Liver (tissue), 8 donors: ENCODE measurements at regions not wholly inside any gene's neighbourhood (a gene's known extent, or its start where the extent isn't known, plus 50 kb on each side); places are given as distances from the start of the nearest gene placed in this dataset.
"Not testable (repeated sequence)": the region's sequence is repeated elsewhere in the genome, so short reads cannot be mapped to it uniquely, and the experiment has no call there.

ENCODE experiments used
- DNase-seq: peaks from one replicate; pipeline ENCODE4 v3.0.0-alpha.2; 2017; ENCODE audit warnings: low spot score
- H3K27ac ChIP-seq, 2 donors: one replicate each; pipeline ENCODE4 v1.7.0; 2013; ENCODE audit warnings: inconsistent platforms in 2 of 2, low read length in 2 of 2, control low read depth in 1 of 2, low read depth in 1 of 2, mild to moderate bottlenecking in 1 of 2
- H3K27me3 ChIP-seq, 4 donors: one replicate each; pipeline versions ENCODE4 v1.6.1 to v1.7.0; 2013; ENCODE audit warnings: low read length in 3 of 4, inconsistent platforms in 1 of 4, mild to moderate bottlenecking in 1 of 4, moderate library complexity in 1 of 4; ENCODE audit not compliant: control insufficient read depth in 4 of 4, insufficient read depth in 4 of 4
- H3K36me3 ChIP-seq, 4 donors: one replicate each; pipeline versions ENCODE4 v1.6.1 to v1.7.0; 2013; ENCODE audit warnings: low read length in 3 of 4, mild to moderate bottlenecking in 3 of 4, low read depth in 1 of 4, moderate library complexity in 1 of 4; ENCODE audit not compliant: control insufficient read depth in 4 of 4, insufficient read depth in 3 of 4
- H3K4me1 ChIP-seq, 4 donors: one replicate each; pipeline versions ENCODE4 v1.6.1 to v1.7.0; 2013; ENCODE audit warnings: low read length in 3 of 4, mild to moderate bottlenecking in 3 of 4, moderate library complexity in 1 of 4; ENCODE audit not compliant: control insufficient read depth in 4 of 4, insufficient read depth in 4 of 4
- H3K4me3 ChIP-seq, 3 donors: one replicate each; pipeline versions ENCODE4 v1.6.1 to v1.7.0; 2013; ENCODE audit warnings: low read length in 3 of 3, control low read depth in 1 of 3, low read depth in 1 of 3, mild to moderate bottlenecking in 1 of 3
- H3K9ac ChIP-seq, 2 donors: one replicate each; pipeline ENCODE4 v1.7.0; 2013; ENCODE audit warnings: low read length in 2 of 2, mild to moderate bottlenecking in 2 of 2, moderate library complexity in 2 of 2, control low read depth in 1 of 2, low read depth in 1 of 2
- H3K9me3 ChIP-seq, 4 donors: one replicate each; pipeline versions ENCODE4 v1.6.1 to v1.7.0; 2013; ENCODE audit warnings: low read length in 3 of 4; ENCODE audit not compliant: control insufficient read depth in 4 of 4
- EGR1 ChIP-seq, 2 donors: IDR thresholded peaks; 2 replicates each; pipeline ENCODE4 v1.6.1; 2016 to 2018; ENCODE audit warnings: antibody characterized with exemption in 2 of 2, low read depth in 2 of 2
- FOXA1 ChIP-seq: IDR thresholded peaks from 2 replicates; pipeline ENCODE4 v1.6.1; 2016; ENCODE audit warnings: antibody characterized with exemption
- FOXA2 ChIP-seq: IDR thresholded peaks from 2 replicates; pipeline ENCODE4 v1.6.1; 2016; ENCODE audit warnings: antibody characterized with exemption
- GABPA ChIP-seq, 2 donors: IDR thresholded peaks in 1 of 2; conservative IDR thresholded peaks in 1 of 2; 2 replicates each; pipeline ENCODE4 v1.6.1; 2016; ENCODE audit warnings: antibody characterized with exemption in 2 of 2, mild to moderate bottlenecking in 1 of 2, moderate library complexity in 1 of 2
- HNF4A ChIP-seq, 2 donors: conservative IDR thresholded peaks; 2 replicates each; pipeline ENCODE4 v1.6.1; 2016; ENCODE audit warnings: antibody characterized with exemption in 2 of 2, mild to moderate bottlenecking in 2 of 2
- HNF4G ChIP-seq: IDR thresholded peaks from 2 replicates; pipeline ENCODE4 v1.6.1; 2016; ENCODE audit warnings: antibody characterized with exemption
- JUND ChIP-seq, 2 donors: IDR thresholded peaks; 2 replicates each; pipeline ENCODE4 v1.6.1; 2016; ENCODE audit warnings: antibody characterized with exemption in 2 of 2
- NR2F2 ChIP-seq: IDR thresholded peaks from 2 replicates; pipeline ENCODE4 v1.6.1; 2016; ENCODE audit warnings: antibody characterized with exemption
- RAD21 ChIP-seq, 2 donors: IDR thresholded peaks; 2 replicates each; pipeline ENCODE4 v1.6.1; 2016; ENCODE audit warnings: antibody characterized with exemption in 2 of 2, mild to moderate bottlenecking in 2 of 2
- RXRA ChIP-seq, 2 donors: IDR thresholded peaks; 2 replicates each; pipeline ENCODE4 v1.6.1; 2017 to 2018; ENCODE audit warnings: antibody characterized with exemption in 2 of 2, mild to moderate bottlenecking in 1 of 2
- SP1 ChIP-seq: IDR thresholded peaks from 2 replicates; pipeline ENCODE4 v1.6.1; 2018; ENCODE audit warnings: antibody characterized with exemption, mild to moderate bottlenecking
- TAF1 ChIP-seq: conservative IDR thresholded peaks from 2 replicates; pipeline ENCODE4 v1.6.1; 2016; ENCODE audit warnings: antibody characterized with exemption, mild to moderate bottlenecking
- YY1 ChIP-seq: IDR thresholded peaks from 2 replicates; pipeline ENCODE4 v1.6.1; 2016; ENCODE audit warnings: antibody characterized with exemption, mild to moderate bottlenecking
- whole genome bisulfite sequencing: extraction: QIAGEN DNeasy Blood & Tissue Kit; methylation state at CpG from one replicate; pipeline ENCODE4 v1.1.7; 2013; 5-methylcytosine and 5-hydroxymethylcytosine counted together
- TF ChIP-seq, protein P1 (sequence below): IDR thresholded peaks from 2 replicates; pipeline ENCODE4 v1.6.1; 2016; ENCODE audit warnings: antibody characterized with exemption
- TF ChIP-seq, protein P2 (sequence below): IDR thresholded peaks from 2 replicates; pipeline ENCODE4 v1.6.1; 2016; ENCODE audit warnings: antibody characterized with exemption
- TF ChIP-seq, protein P3 (sequence below): IDR thresholded peaks from 2 replicates; pipeline ENCODE4 v1.6.1; 2016; ENCODE audit warnings: antibody characterized with exemption, mild to moderate bottlenecking
- TF ChIP-seq, protein P4 (sequence below): IDR thresholded peaks from 2 replicates; pipeline ENCODE4 v1.6.1; 2016; ENCODE audit warnings: antibody characterized with exemption
- TF ChIP-seq, protein P5 (sequence below): fragments of 150-350 bp; IDR thresholded peaks from 2 replicates; pipeline ENCODE4 v1.5.1; 2017; ENCODE audit warnings: improper control_type of control experiment, low read depth, low read length; ENCODE audit not compliant: missing input control
- donor health status: healthy.
- donor health status: healthy.
- donor health status: healthy.
- donor health status: healthy.
- donor health status: healthy.

DNA sequence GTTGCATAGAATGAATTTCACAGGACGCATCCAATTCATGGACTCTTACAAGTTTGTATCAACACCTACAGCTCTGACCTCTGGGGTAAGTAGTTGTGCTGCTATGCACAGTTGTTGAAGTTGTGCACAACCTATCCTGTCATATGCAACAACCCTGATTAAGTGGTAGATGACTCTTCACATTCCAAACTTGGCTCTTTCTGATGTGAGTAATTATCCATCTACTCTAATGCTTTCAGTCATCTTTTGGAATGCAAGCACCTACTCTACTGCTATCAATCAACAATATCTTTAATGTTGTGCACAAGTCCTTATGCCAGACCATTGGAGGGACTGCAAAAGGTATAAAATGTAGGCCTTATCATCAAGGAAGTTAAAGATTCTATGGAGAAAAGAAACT is 921.4 kb downstream of the MCTP2 start:
- Histone ChIP-seq H3K4me3 (no peak overlapping the region), H3K9ac (no peak overlapping the region), H3K36me3 (no peaks in the 10 kb centered on the region), H3K4me1 (no peaks in the 10 kb centered on the region), H3K27me3 (no peaks in the 10 kb centered on the region), H3K27ac (no peak overlapping the region), H3K9me3 (peaks cover 0 to 3% (median 1%) of the 10 kb centered on the region in 4 donors)
- TF ChIP-seq HNF4A (conservative IDR thresholded peaks at IDR 0.05), result no peak
- TF ChIP-seq NR2F2, result no peak
- TF ChIP-seq, protein P1, sequence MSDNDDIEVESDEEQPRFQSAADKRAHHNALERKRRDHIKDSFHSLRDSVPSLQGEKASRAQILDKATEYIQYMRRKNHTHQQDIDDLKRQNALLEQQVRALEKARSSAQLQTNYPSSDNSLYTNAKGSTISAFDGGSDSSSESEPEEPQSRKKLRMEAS, result no peak
- TF ChIP-seq FOXA2, result no peak
- TF ChIP-seq HNF4G, result no peak
- TF ChIP-seq TAF1, result no peak
- no peak for TF ChIP-seq RAD21 (IDR thresholded peaks at IDR 0.05)
- TF ChIP-seq, protein P2, sequence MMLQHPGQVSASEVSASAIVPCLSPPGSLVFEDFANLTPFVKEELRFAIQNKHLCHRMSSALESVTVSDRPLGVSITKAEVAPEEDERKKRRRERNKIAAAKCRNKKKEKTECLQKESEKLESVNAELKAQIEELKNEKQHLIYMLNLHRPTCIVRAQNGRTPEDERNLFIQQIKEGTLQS, result no peak
- no peak for TF ChIP-seq RXRA (IDR thresholded peaks at IDR 0.05)
- no peak for TF ChIP-seq SP1
- TF ChIP-seq GABPA (IDR thresholded peaks at IDR 0.05 in 1 of 2, conservative IDR thresholded peaks at IDR 0.05 in 1 of 2), result no peak
- TF ChIP-seq, protein P3, sequence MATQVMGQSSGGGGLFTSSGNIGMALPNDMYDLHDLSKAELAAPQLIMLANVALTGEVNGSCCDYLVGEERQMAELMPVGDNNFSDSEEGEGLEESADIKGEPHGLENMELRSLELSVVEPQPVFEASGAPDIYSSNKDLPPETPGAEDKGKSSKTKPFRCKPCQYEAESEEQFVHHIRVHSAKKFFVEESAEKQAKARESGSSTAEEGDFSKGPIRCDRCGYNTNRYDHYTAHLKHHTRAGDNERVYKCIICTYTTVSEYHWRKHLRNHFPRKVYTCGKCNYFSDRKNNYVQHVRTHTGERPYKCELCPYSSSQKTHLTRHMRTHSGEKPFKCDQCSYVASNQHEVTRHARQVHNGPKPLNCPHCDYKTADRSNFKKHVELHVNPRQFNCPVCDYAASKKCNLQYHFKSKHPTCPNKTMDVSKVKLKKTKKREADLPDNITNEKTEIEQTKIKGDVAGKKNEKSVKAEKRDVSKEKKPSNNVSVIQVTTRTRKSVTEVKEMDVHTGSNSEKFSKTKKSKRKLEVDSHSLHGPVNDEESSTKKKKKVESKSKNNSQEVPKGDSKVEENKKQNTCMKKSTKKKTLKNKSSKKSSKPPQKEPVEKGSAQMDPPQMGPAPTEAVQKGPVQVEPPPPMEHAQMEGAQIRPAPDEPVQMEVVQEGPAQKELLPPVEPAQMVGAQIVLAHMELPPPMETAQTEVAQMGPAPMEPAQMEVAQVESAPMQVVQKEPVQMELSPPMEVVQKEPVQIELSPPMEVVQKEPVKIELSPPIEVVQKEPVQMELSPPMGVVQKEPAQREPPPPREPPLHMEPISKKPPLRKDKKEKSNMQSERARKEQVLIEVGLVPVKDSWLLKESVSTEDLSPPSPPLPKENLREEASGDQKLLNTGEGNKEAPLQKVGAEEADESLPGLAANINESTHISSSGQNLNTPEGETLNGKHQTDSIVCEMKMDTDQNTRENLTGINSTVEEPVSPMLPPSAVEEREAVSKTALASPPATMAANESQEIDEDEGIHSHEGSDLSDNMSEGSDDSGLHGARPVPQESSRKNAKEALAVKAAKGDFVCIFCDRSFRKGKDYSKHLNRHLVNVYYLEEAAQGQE, result no peak
- no peak for TF ChIP-seq EGR1 (IDR thresholded peaks at IDR 0.05; ENCODE audit: low read depth in 2 of 2)
- TF ChIP-seq, protein P4, sequence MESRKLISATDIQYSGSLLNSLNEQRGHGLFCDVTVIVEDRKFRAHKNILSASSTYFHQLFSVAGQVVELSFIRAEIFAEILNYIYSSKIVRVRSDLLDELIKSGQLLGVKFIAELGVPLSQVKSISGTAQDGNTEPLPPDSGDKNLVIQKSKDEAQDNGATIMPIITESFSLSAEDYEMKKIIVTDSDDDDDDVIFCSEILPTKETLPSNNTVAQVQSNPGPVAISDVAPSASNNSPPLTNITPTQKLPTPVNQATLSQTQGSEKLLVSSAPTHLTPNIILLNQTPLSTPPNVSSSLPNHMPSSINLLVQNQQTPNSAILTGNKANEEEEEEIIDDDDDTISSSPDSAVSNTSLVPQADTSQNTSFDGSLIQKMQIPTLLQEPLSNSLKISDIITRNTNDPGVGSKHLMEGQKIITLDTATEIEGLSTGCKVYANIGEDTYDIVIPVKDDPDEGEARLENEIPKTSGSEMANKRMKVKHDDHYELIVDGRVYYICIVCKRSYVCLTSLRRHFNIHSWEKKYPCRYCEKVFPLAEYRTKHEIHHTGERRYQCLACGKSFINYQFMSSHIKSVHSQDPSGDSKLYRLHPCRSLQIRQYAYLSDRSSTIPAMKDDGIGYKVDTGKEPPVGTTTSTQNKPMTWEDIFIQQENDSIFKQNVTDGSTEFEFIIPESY, result no peak
- no peak for TF ChIP-seq JUND (IDR thresholded peaks at IDR 0.05)
- TF ChIP-seq, protein P5, sequence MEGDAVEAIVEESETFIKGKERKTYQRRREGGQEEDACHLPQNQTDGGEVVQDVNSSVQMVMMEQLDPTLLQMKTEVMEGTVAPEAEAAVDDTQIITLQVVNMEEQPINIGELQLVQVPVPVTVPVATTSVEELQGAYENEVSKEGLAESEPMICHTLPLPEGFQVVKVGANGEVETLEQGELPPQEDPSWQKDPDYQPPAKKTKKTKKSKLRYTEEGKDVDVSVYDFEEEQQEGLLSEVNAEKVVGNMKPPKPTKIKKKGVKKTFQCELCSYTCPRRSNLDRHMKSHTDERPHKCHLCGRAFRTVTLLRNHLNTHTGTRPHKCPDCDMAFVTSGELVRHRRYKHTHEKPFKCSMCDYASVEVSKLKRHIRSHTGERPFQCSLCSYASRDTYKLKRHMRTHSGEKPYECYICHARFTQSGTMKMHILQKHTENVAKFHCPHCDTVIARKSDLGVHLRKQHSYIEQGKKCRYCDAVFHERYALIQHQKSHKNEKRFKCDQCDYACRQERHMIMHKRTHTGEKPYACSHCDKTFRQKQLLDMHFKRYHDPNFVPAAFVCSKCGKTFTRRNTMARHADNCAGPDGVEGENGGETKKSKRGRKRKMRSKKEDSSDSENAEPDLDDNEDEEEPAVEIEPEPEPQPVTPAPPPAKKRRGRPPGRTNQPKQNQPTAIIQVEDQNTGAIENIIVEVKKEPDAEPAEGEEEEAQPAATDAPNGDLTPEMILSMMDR, result no peak
- no peak for TF ChIP-seq FOXA1
- no peak for TF ChIP-seq YY1
- no peak for DNase-seq
- WGBS, result 97% methylated on average over 1 of the region's 1 CpG

DNA sequence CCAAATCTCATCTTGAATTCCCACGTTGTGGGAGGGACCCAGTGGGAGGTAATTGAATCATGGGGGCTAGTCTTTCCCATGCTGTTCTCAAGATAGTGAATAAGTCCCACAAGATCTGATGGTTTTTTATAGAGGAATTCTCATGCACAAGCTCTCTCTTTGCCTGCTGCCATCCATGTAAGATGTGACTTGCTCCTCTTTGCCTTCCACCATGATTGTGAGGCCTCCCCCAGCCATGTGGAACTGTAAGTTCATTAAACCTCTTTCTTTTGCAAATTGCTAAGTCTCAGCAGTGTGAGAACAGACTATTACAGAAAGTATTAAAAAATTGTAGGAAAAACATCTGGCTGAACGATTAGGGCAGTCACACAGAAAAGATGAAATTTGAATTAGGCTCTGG is 921.8 kb downstream of the MCTP2 start:
- not testable (repeated sequence) for H3K9me3 ChIP-seq, H3K27ac ChIP-seq, DNase-seq, H3K27me3 ChIP-seq, H3K36me3 ChIP-seq, H3K9ac ChIP-seq, H3K4me3 ChIP-seq, H3K4me1 ChIP-seq
- 65% methylated on average over 2 of the region's 2 CpGs for WGBS
